Neural cell (in vitro differentiated cells): ENCODE measurements at regions not wholly inside any gene's neighbourhood (a gene's known extent, or its start where the extent isn't known, plus 50 kb on each side); places are given as distances from the start of the nearest gene placed in this dataset.

Source experiments
- EP300 ChIP-seq: fragments of 450-650 bp; conservative IDR thresholded peaks from 2 replicates; pipeline ENCODE4 v1.6.1; 2014; ENCODE audit warnings: antibody characterized with exemption, mild to moderate bottlenecking, moderate library complexity; ENCODE audit not compliant: poor library complexity, severe bottlenecking
- EZH2 ChIP-seq: fragments of 200-600, 300-800 bp; shearing (Covaris generic), sonication (generic); IDR thresholded peaks from 2 replicates; pipeline ENCODE4 v1.6.1; 2014; ENCODE audit warnings: antibody characterized with exemption, low read length, borderline replicate concordance, mild to moderate bottlenecking; ENCODE audit not compliant: insufficient read depth, poor library complexity, severe bottlenecking
- MXI1 ChIP-seq: fragments of 450-650 bp; conservative IDR thresholded peaks from 2 replicates; pipeline ENCODE4 v1.6.1; 2014; ENCODE audit warnings: antibody characterized with exemption, mild to moderate bottlenecking; ENCODE audit not compliant: poor library complexity, severe bottlenecking
- POLR2AphosphoS5 ChIP-seq: IDR thresholded peaks from 2 replicates; pipeline ENCODE4 v1.6.1; 2012
- RAD21 ChIP-seq: fragments of 450-650 bp; conservative IDR thresholded peaks from 2 replicates; pipeline ENCODE4 v1.6.1; 2014; ENCODE audit warnings: antibody characterized with exemption, mild to moderate bottlenecking, moderate library complexity
- REST ChIP-seq: IDR thresholded peaks from 2 replicates; pipeline ENCODE4 v1.6.1; 2012; ENCODE audit warnings: borderline replicate concordance
- SMC3 ChIP-seq: fragments of 450-650 bp; conservative IDR thresholded peaks from 2 replicates; pipeline ENCODE4 v1.6.1; 2014; ENCODE audit warnings: antibody characterized with exemption, mild to moderate bottlenecking, moderate library complexity; ENCODE audit not compliant: poor library complexity
- TAF1 ChIP-seq: IDR thresholded peaks from 2 replicates; pipeline ENCODE4 v1.6.1; 2012; ENCODE audit warnings: low read depth
- TF ChIP-seq, protein P1 (sequence below): fragments of 450-650 bp; IDR thresholded peaks from 2 replicates; pipeline ENCODE4 v1.5.1; 2014; ENCODE audit warnings: antibody characterized with exemption, mild to moderate bottlenecking, moderate library complexity; ENCODE audit not compliant: poor library complexity, severe bottlenecking

DNA sequence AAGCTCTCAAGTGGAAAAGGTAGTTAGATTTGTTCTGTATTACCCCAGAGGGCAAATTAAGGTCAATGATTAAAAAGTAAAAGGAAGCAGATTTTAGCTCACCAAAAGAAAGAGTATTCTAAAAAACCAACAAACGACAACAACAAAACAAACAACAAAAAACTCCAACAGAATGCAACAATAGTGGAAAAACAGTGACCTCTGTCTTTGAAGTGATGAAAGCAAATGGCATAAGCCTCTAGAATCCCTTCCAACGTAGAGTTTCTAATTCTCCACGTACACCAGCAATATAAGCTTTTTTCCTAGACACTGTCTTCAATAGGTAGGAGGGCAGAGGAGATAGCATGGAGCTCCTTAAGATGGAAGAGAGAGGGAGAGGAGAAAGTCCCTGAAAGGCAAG is 359.1 kb downstream of the TTLL7 start:
- TF ChIP-seq, protein P1, sequence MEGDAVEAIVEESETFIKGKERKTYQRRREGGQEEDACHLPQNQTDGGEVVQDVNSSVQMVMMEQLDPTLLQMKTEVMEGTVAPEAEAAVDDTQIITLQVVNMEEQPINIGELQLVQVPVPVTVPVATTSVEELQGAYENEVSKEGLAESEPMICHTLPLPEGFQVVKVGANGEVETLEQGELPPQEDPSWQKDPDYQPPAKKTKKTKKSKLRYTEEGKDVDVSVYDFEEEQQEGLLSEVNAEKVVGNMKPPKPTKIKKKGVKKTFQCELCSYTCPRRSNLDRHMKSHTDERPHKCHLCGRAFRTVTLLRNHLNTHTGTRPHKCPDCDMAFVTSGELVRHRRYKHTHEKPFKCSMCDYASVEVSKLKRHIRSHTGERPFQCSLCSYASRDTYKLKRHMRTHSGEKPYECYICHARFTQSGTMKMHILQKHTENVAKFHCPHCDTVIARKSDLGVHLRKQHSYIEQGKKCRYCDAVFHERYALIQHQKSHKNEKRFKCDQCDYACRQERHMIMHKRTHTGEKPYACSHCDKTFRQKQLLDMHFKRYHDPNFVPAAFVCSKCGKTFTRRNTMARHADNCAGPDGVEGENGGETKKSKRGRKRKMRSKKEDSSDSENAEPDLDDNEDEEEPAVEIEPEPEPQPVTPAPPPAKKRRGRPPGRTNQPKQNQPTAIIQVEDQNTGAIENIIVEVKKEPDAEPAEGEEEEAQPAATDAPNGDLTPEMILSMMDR: no peak
- no peak for TF ChIP-seq RAD21
- no peak for TF ChIP-seq SMC3
- no peak for TF ChIP-seq MXI1
- no peak for TF ChIP-seq POLR2AphosphoS5
- no peak for TF ChIP-seq EZH2
- no peak for TF ChIP-seq TAF1
- no peak for TF ChIP-seq REST
- TF ChIP-seq EP300: no peak
